ENCODE measurements at regions not wholly inside any gene's neighbourhood (a gene's known extent, or its start where the extent isn't known, plus 50 kb on each side); places are given as distances from the start of the nearest gene placed in this dataset.
"Not testable (repeated sequence)": the region's sequence is repeated elsewhere in the genome, so short reads cannot be mapped to it uniquely, and the experiment has no call there.

DNA sequence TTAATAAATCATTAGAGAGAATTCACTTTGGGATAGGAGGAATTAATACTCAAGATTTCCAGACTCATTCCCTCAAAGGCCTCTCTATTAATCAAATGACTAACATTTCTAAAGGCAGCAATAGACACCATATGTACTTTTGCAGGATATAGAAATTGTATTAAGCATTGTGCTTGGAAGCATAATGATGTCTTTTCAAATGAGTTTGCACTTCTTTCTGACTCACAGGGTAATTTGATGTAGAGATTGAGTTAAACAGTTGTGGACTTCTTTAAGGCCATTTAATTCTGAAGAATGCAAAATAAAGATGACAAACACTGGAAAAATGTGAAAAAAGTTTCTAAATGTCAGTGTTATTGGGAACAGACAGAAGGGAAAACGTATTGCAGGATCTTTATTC, 63.4 kb upstream of the CSRP2 start:
- POLR2A ChIA-PET: no interaction called here
- TF ChIP-seq, protein P1, sequence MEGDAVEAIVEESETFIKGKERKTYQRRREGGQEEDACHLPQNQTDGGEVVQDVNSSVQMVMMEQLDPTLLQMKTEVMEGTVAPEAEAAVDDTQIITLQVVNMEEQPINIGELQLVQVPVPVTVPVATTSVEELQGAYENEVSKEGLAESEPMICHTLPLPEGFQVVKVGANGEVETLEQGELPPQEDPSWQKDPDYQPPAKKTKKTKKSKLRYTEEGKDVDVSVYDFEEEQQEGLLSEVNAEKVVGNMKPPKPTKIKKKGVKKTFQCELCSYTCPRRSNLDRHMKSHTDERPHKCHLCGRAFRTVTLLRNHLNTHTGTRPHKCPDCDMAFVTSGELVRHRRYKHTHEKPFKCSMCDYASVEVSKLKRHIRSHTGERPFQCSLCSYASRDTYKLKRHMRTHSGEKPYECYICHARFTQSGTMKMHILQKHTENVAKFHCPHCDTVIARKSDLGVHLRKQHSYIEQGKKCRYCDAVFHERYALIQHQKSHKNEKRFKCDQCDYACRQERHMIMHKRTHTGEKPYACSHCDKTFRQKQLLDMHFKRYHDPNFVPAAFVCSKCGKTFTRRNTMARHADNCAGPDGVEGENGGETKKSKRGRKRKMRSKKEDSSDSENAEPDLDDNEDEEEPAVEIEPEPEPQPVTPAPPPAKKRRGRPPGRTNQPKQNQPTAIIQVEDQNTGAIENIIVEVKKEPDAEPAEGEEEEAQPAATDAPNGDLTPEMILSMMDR (IDR thresholded peaks at IDR 0.05; ENCODE audit: unreplicated experiment): no peak
- H3K27ac Mint-ChIP-seq (ENCODE audit: low read depth, unreplicated experiment): no peak overlapping the region
- no peaks in the 10 kb centered on the region for H3K27me3 Mint-ChIP-seq (ENCODE audit: insufficient read depth, unreplicated experiment)
- CTCF ChIA-PET: interaction anchor here (0.6 to 3.2 kb wide), 4 partner anchors 68 to 367 kb away, joined by 3 to 16 read pairs (median 3); no protein-coding TSS in a partner anchor
- H3K36me3 Mint-ChIP-seq (ENCODE audit: insufficient read depth, unreplicated experiment): no peaks in the 10 kb centered on the region
- intact Hi-C loops (cut with micrococcal nuclease): no loop called here
- no peaks in the 10 kb centered on the region for H3K9me3 Mint-ChIP-seq (ENCODE audit: unreplicated experiment)
- no peak overlapping the region for H3K4me3 Mint-ChIP-seq (ENCODE audit: unreplicated experiment)
- DNase-seq (ENCODE audit: unreplicated experiment): no peak
- no TSS peak for BruUV-seq (replicated peaks)
- H3K4me1 Mint-ChIP-seq (ENCODE audit: insufficient read depth, unreplicated experiment): peaks cover 10% of the 10 kb centered on the region

DNA sequence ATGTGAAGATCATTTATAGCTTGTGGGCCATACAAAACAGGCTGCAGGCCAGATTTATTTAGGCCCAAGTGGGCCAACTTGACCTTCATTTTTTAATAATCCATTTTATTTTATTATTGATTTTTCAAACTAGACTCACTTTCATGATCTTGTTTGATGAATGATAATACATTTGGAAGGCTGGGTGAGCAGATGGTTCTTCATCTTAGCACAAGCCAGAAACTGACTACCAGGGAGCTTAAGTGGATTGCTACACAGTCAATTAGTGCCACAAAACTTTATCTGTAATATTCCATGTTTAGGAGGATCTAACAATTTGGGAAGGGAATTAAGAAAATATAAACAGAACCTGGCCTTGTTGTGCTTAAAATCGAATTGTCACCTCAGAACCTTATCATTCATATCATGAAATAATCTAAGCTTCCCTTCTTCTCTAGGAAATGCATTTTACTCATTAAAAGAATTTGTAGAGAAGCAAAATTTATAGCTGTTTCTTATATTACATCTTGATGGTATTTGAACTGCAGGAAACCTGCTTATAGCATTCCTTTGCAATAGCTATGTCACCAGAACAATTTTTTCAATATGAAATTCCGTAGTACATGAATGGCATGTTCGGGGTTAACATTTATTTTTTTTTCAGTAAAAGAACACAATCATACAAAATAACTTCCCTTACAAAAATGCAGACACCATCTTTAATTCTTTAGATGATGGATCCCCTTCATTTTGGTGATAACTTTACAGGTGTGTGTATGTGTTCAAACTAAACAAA, 62.0 kb upstream of the CSRP2 start:
- H3K4me1 Mint-ChIP-seq (ENCODE audit: insufficient read depth, unreplicated experiment): peaks cover under 1% of the 10 kb centered on the region
- DNase-seq (ENCODE audit: unreplicated experiment): no peak
- H3K36me3 Mint-ChIP-seq (ENCODE audit: insufficient read depth, unreplicated experiment): no peaks in the 10 kb centered on the region
- H3K27ac Mint-ChIP-seq (ENCODE audit: low read depth, unreplicated experiment): no peak overlapping the region
- H3K4me3 Mint-ChIP-seq (ENCODE audit: unreplicated experiment): no peak overlapping the region
- CTCF ChIA-PET: interaction anchor here (0.6 to 1.6 kb wide), 3 partner anchors 33 to 812 kb away, joined by 3 to 8 read pairs (median 6); no protein-coding TSS in a partner anchor
- H3K27me3 Mint-ChIP-seq (ENCODE audit: insufficient read depth, unreplicated experiment): no peaks in the 10 kb centered on the region
- intact Hi-C loops (cut with micrococcal nuclease): no loop called here
- TF ChIP-seq, protein P1 (IDR thresholded peaks at IDR 0.05; ENCODE audit: unreplicated experiment): no peak
- H3K9me3 Mint-ChIP-seq (ENCODE audit: unreplicated experiment): no peaks in the 10 kb centered on the region
- BruUV-seq (replicated peaks): no TSS peak
- POLR2A ChIA-PET: interaction anchor here (0.7 kb wide), 1 partner anchor 9 kb away, joined by 3 read pairs; no protein-coding TSS in a partner anchor

DNA sequence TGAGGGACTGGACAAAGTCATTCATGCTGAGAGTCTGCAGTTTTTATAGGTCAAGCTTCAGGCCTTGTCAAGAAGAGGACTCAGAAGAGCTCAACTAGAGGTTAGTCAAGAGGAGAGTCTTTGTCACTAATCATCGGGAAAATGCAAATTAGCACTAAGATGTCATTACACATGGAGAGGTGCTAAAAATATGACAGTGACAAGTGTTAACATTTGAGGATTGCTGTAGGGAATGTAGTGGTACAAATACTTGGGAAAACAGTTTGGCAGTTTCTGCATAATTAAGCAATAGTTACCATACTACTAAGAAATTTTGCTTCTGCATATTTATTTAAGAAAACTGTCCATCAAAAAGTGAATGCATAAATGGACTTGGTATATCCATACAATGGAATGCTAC, 60.9 kb upstream of the CSRP2 start:
- no peaks in the 10 kb centered on the region for H3K4me1 Mint-ChIP-seq (ENCODE audit: insufficient read depth, unreplicated experiment)
- POLR2A ChIA-PET: interaction anchor here (0.6 to 0.7 kb wide), 2 partner anchors 11 to 911 kb away, joined by 3 to 4 read pairs; no protein-coding TSS in a partner anchor
- H3K36me3 Mint-ChIP-seq (ENCODE audit: insufficient read depth, unreplicated experiment): no peaks in the 10 kb centered on the region
- CTCF ChIA-PET: interaction anchor here (0.6 to 1.6 kb wide), 2 partner anchors 18 to 71 kb away, joined by 3 to 8 read pairs; no protein-coding TSS in a partner anchor
- no peak overlapping the region for H3K4me3 Mint-ChIP-seq (ENCODE audit: unreplicated experiment)
- no peaks in the 10 kb centered on the region for H3K9me3 Mint-ChIP-seq (ENCODE audit: unreplicated experiment)
- H3K27me3 Mint-ChIP-seq (ENCODE audit: insufficient read depth, unreplicated experiment): no peaks in the 10 kb centered on the region
- intact Hi-C loops (cut with micrococcal nuclease): no loop called here
- TF ChIP-seq, protein P1 (IDR thresholded peaks at IDR 0.05; ENCODE audit: unreplicated experiment): no peak
- no peak overlapping the region for H3K27ac Mint-ChIP-seq (ENCODE audit: low read depth, unreplicated experiment)
- DNase-seq (ENCODE audit: unreplicated experiment): no peak
- no TSS peak for BruUV-seq (replicated peaks)

DNA sequence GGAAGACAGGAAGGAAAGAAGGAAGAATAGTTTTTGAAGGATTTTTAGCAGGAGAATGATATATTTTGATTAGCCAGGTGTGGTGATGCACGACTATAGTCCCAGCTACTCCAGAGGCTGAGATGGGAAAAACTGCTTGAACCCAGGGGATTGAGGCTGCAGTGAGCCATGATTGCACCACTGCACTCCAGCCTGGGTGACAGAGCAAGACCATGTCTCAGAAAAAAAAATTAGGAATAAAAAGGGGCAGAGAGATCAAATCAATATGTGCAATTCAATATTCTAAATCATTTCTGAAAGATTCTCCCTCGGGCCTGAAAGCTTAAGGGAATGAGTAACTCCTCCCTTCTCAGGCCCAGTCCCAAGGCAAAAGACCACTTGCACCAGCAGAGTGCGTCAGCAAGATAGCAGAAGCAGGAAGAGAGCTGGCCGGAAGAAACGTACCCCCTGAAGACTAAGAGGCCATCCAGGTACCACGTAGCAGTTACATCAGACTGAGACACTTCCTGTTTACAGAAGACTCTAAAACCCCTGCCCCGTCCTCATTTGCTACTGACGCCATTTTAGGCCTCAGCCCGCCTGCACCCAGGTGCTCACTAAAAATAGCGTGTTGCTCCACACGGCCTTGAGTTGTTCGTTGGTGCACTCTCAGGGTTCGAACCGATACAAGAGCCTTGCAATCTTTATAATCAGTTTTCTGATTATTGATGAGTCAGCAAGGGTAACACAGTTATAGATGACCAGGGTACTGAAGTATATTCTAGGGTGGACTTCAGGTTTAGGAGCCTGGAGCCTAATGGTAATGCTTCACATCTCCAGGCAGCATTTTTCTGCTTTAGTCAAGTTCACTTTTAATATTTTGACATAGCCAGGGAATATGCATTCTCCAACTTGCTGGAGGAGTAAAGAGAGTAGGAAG, 57.7 kb upstream of the CSRP2 start:
- Mint-ChIP-seq H3K4me3 (ENCODE audit: unreplicated experiment) (no peak overlapping the region), H3K36me3 (ENCODE audit: insufficient read depth, unreplicated experiment) (no peaks in the 10 kb centered on the region), H3K4me1 (ENCODE audit: insufficient read depth, unreplicated experiment) (no peaks in the 10 kb centered on the region), H3K27ac (ENCODE audit: low read depth, unreplicated experiment) (no peak overlapping the region), H3K27me3 (ENCODE audit: insufficient read depth, unreplicated experiment) (peaks cover 5% of the 10 kb centered on the region), H3K9me3 (ENCODE audit: unreplicated experiment) (peaks cover 5% of the 10 kb centered on the region)
- BruUV-seq (replicated peaks): no TSS peak
- DNase-seq (ENCODE audit: unreplicated experiment): no peak
- intact Hi-C loops (cut with micrococcal nuclease): no loop called here
- TF ChIP-seq, protein P1 (IDR thresholded peaks at IDR 0.05; ENCODE audit: unreplicated experiment): no peak
- ChIA-PET POLR2A (interaction anchor here (1.0 kb wide), 1 partner anchor 28 kb away, joined by 3 read pairs; no protein-coding TSS in a partner anchor), CTCF (interaction anchor here (0.8 to 2.1 kb wide), 2 partner anchors 74 to 116 kb away, joined by 3 to 7 read pairs; no protein-coding TSS in a partner anchor)

DNA sequence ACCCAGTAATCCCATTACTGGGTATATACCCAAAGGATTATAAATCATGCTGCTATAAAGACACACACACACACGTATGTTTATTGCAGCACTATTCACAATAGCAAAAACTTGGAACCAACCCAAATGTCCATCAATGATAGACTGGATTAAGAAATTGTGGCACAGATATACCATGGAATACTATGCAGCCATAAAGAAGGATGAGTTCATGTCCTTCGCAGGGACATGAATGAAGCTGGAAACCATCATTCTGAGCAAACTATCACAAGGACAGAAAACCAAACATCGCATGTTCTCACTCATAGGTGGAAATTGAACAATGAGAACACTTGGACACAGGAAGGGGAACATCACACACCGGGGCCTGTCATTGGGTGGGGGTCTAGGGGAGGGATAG, 54.6 kb upstream of the CSRP2 start:
- POLR2A ChIA-PET; H3K27ac Mint-ChIP-seq (ENCODE audit: low read depth, unreplicated experiment); H3K4me1 Mint-ChIP-seq (ENCODE audit: insufficient read depth, unreplicated experiment); DNase-seq (ENCODE audit: unreplicated experiment); intact Hi-C loops (cut with micrococcal nuclease); CTCF ChIA-PET; H3K4me3 Mint-ChIP-seq (ENCODE audit: unreplicated experiment); H3K9me3 Mint-ChIP-seq (ENCODE audit: unreplicated experiment); H3K36me3 Mint-ChIP-seq (ENCODE audit: insufficient read depth, unreplicated experiment); BruUV-seq (replicated peaks): not testable (repeated sequence)
- peaks cover 30% of the 10 kb centered on the region for H3K27me3 Mint-ChIP-seq (ENCODE audit: insufficient read depth, unreplicated experiment)

Measured in MCF 10A (cell line).